GM19324 (cell line): ENCODE measurements at regions not wholly inside any gene's neighbourhood (a gene's known extent, or its start where the extent isn't known, plus 50 kb on each side); places are given as distances from the start of the nearest gene placed in this dataset.

Experiments
- ATAC-seq: cut with Tn5 transposase; IDR thresholded peaks from one replicate; pipeline ENCODE4 v1.9.1; 2021; ENCODE audit warnings: mild to moderate bottlenecking, moderate library complexity; ENCODE audit not compliant: unreplicated experiment, low FRiP score

- no peak for ATAC-seq
Measured at GRCh38 chr3:162096874-162097273, 600.3 kb downstream of the OTOL1 start.

- no peak for ATAC-seq
Measured at GRCh38 chr3:162103808-162104207, 607.2 kb downstream of the OTOL1 start.

GRCh38 chr3:162111861-162112260 is 615.3 kb downstream of the OTOL1 start:
- ATAC-seq = no peak

GRCh38 chr3:162112719-162113118 is 616.1 kb downstream of the OTOL1 start:
- ATAC-seq = no peak

GRCh38 chr3:162117961-162118360 is 621.4 kb downstream of the OTOL1 start:
- ATAC-seq = no peak

GRCh38 chr3:162119651-162120050 is 623.0 kb downstream of the OTOL1 start:
- ATAC-seq = no peak

GRCh38 chr3:162122405-162122804 is 625.8 kb downstream of the OTOL1 start:
- ATAC-seq = no peak

GRCh38 chr3:162125790-162126189 is 629.2 kb downstream of the OTOL1 start:
- ATAC-seq = no peak

GRCh38 chr3:162130582-162130981 is 634.0 kb downstream of the OTOL1 start:
- ATAC-seq = no peak

- ATAC-seq = no peak
Measured at GRCh38 chr3:162132981-162133380, 636.4 kb downstream of the OTOL1 start.

- ATAC-seq = no peak
Measured at GRCh38 chr3:162134571-162134970, 638.0 kb downstream of the OTOL1 start.

- ATAC-seq = no peak
Measured at GRCh38 chr3:162136136-162136535, 639.5 kb downstream of the OTOL1 start.

- ATAC-seq = no peak
Measured at GRCh38 chr3:162138509-162138908, 641.9 kb downstream of the OTOL1 start.

- ATAC-seq = no peak
Measured at GRCh38 chr3:162139841-162140240, 643.2 kb downstream of the OTOL1 start.

GRCh38 chr3:162141272-162141791 is 644.7 kb downstream of the OTOL1 start:
- ATAC-seq = no peak

- no peak for ATAC-seq
Measured at GRCh38 chr3:162142511-162142910, 645.9 kb downstream of the OTOL1 start.

- no peak for ATAC-seq
Measured at GRCh38 chr3:162143180-162143579, 646.6 kb downstream of the OTOL1 start.

- ATAC-seq = no peak
Measured at GRCh38 chr3:162147996-162148395, 651.4 kb downstream of the OTOL1 start.

GRCh38 chr3:162150790-162151189 is 654.2 kb downstream of the OTOL1 start:
- no peak for ATAC-seq

- ATAC-seq = no peak
Measured at GRCh38 chr3:162152636-162153035, 656.0 kb downstream of the OTOL1 start.

GRCh38 chr3:162161595-162161994 is 665.0 kb downstream of the OTOL1 start:
- ATAC-seq = no peak

- ATAC-seq = no peak
Measured at GRCh38 chr3:162165346-162165745, 668.7 kb downstream of the OTOL1 start.

- no peak for ATAC-seq
Measured at GRCh38 chr3:162166543-162166942, 669.9 kb downstream of the OTOL1 start.
